Neuronal stem cell (in vitro differentiated cells): ENCODE measurements at regions not wholly inside any gene's neighbourhood (a gene's known extent, or its start where the extent isn't known, plus 50 kb on each side); places are given as distances from the start of the nearest gene placed in this dataset.

ENCODE experiments used
- DNase-seq: peaks from one replicate; pipeline ENCODE4 v3.0.0-alpha.2; 2013; ENCODE audit warnings: low spot score
- H2AFZ ChIP-seq: one replicate; pipeline ENCODE4 v1.6.1; 2013; ENCODE audit warnings: mild to moderate bottlenecking, low read length, inconsistent platforms
- H2AK5ac ChIP-seq: 2 replicates; pipeline ENCODE4 v1.6.1; 2013; ENCODE audit warnings: low read depth, mild to moderate bottlenecking, inconsistent platforms, low read length, moderate library complexity, mixed read lengths
- H2BK120ac ChIP-seq: 2 replicates; pipeline ENCODE4 v1.6.1; 2013; ENCODE audit warnings: low read depth, mild to moderate bottlenecking, inconsistent platforms, low read length, moderate library complexity, mixed read lengths
- H2BK12ac ChIP-seq: one replicate; pipeline ENCODE4 v1.6.1; 2013; ENCODE audit warnings: low read length, inconsistent platforms
- H2BK15ac ChIP-seq: 2 replicates; pipeline ENCODE4 v1.6.1; 2013; ENCODE audit warnings: mild to moderate bottlenecking, low read length, inconsistent platforms, mixed read lengths
- H2BK5ac ChIP-seq: one replicate; pipeline ENCODE4 v1.6.1; 2013; ENCODE audit warnings: inconsistent platforms, mild to moderate bottlenecking, low read length, moderate library complexity
- H3K14ac ChIP-seq: one replicate; pipeline ENCODE4 v1.6.1; 2013; ENCODE audit warnings: low read length, inconsistent platforms
- H3K18ac ChIP-seq: 2 replicates; pipeline ENCODE4 v1.6.1; 2013; ENCODE audit warnings: low read length, inconsistent platforms
- H3K23ac ChIP-seq: 2 replicates; pipeline ENCODE4 v1.6.1; 2013; ENCODE audit warnings: low read depth, mild to moderate bottlenecking, mixed read lengths, low read length, inconsistent platforms; ENCODE audit not compliant: poor library complexity
- H3K27ac ChIP-seq: replicated peaks from 3 replicates; pipeline ENCODE4 v1.5.1; 2013; ENCODE audit warnings: low read length, inconsistent platforms
- H3K27me3 ChIP-seq, 3 experiments: 2 replicates each; pipeline ENCODE4 v1.6.1; 2013; ENCODE audit warnings: low read length in 3 of 3, mild to moderate bottlenecking in 2 of 3, inconsistent platforms in 1 of 3, low read depth in 1 of 3, mixed read lengths in 1 of 3, moderate library complexity in 1 of 3; ENCODE audit not compliant: control insufficient read depth in 3 of 3, insufficient read depth in 3 of 3
- H3K36me3 ChIP-seq, 2 donors: replicated peaks in 1 of 2; 2 replicates each; pipeline ENCODE4 v1.6.1; 2013; ENCODE audit warnings: low read length in 2 of 2; ENCODE audit not compliant: control insufficient read depth in 2 of 2, insufficient read depth in 2 of 2
- H3K4ac ChIP-seq: 2 replicates; pipeline ENCODE4 v1.6.1; 2013; ENCODE audit warnings: inconsistent platforms, mild to moderate bottlenecking, low read length, moderate library complexity
- H3K4me1 ChIP-seq, 2 donors: 1 replicate in 1 of 2; 2 replicates in 1 of 2; pipeline ENCODE4 v1.6.1; 2013; ENCODE audit warnings: low read length in 2 of 2, low read depth in 1 of 2; ENCODE audit not compliant: control insufficient read depth in 2 of 2, insufficient read depth in 1 of 2
- H3K4me2 ChIP-seq: one replicate; pipeline ENCODE4 v1.6.1; 2013; ENCODE audit warnings: mild to moderate bottlenecking, low read length, inconsistent platforms; ENCODE audit not compliant: insufficient read depth, poor library complexity, severe bottlenecking
- H3K4me3 ChIP-seq, 2 donors: 2 replicates each; pipeline ENCODE4 v1.5.1; 2013; ENCODE audit warnings: low read length in 2 of 2, mild to moderate bottlenecking in 2 of 2, inconsistent platforms in 1 of 2, moderate library complexity in 1 of 2
- H3K79me1 ChIP-seq: one replicate; pipeline ENCODE4 v1.6.1; 2013; ENCODE audit warnings: low read depth, mild to moderate bottlenecking, inconsistent platforms, low read length, moderate library complexity
- H3K9ac ChIP-seq: one replicate; pipeline ENCODE4 v1.6.1; 2013; ENCODE audit warnings: mild to moderate bottlenecking, low read depth, low read length, inconsistent platforms; ENCODE audit not compliant: poor library complexity
- H3K9me3 ChIP-seq, 2 donors: replicated peaks in 1 of 2; 2 replicates each; pipeline versions ENCODE3 to v1.6.1; 2013; ENCODE audit warnings: low read length in 2 of 2, mild to moderate bottlenecking in 2 of 2, inconsistent platforms in 1 of 2, low read depth in 1 of 2, mixed read lengths in 1 of 2, moderate library complexity in 1 of 2; ENCODE audit not compliant: control insufficient read depth in 2 of 2, insufficient read depth in 1 of 2
- H4K8ac ChIP-seq: one replicate; pipeline ENCODE4 v1.6.1; 2013; ENCODE audit warnings: low read depth, mild to moderate bottlenecking, inconsistent platforms, low read length, moderate library complexity
- H4K91ac ChIP-seq: one replicate; pipeline ENCODE4 v1.6.1; 2013; ENCODE audit warnings: low read length, low read depth, mild to moderate bottlenecking, inconsistent platforms; ENCODE audit not compliant: poor library complexity
- WGBS, 2 donors: extraction: QIAGEN DNeasy Blood & Tissue Kit; methylation state at CpG; one replicate each; pipeline ENCODE4 v1.1.7; 2013; ENCODE audit warnings: missing lambda C conversion rate in 2 of 2, mixed read lengths in 1 of 2; ENCODE audit not compliant: insufficient read length in 2 of 2, insufficient replicate concordance in 1 of 2; ENCODE audit errors: extremely low coverage in 2 of 2; 5-methylcytosine and 5-hydroxymethylcytosine counted together

- Histone ChIP-seq H2BK5ac (no peak overlapping the region), H3K9me3 (peaks cover 0 to 3% of the 10 kb centered on the region in 2 donors), H3K79me1 (no peaks in the 10 kb centered on the region), H2AK5ac (no peak overlapping the region), H2AFZ (no peak overlapping the region), H3K23ac (no peak overlapping the region), H3K14ac (no peak overlapping the region), H2BK12ac (no peak overlapping the region), H3K18ac (no peak overlapping the region), H3K36me3 (no peaks in the 10 kb centered on the region), H3K4me3 (no peak overlapping the region), H3K4me2 (no peak overlapping the region), H3K27ac (no peak overlapping the region), H3K27me3 (no peaks in the 10 kb centered on the region), H3K4ac (no peak overlapping the region), H2BK120ac (no peak overlapping the region), H4K8ac (no peak overlapping the region), H3K4me1 (no peaks in the 10 kb centered on the region), H4K91ac (no peak overlapping the region), H3K9ac (no peak overlapping the region), H2BK15ac (no peak overlapping the region)
- DNase-seq = no peak
- WGBS, 2 donors = no CpG with 5 or more reads among the region's 1 CpG
These were observed 167.0 kb upstream of the CPEB2 start for GRCh38 chr4:14835288-14835687.

DNA sequence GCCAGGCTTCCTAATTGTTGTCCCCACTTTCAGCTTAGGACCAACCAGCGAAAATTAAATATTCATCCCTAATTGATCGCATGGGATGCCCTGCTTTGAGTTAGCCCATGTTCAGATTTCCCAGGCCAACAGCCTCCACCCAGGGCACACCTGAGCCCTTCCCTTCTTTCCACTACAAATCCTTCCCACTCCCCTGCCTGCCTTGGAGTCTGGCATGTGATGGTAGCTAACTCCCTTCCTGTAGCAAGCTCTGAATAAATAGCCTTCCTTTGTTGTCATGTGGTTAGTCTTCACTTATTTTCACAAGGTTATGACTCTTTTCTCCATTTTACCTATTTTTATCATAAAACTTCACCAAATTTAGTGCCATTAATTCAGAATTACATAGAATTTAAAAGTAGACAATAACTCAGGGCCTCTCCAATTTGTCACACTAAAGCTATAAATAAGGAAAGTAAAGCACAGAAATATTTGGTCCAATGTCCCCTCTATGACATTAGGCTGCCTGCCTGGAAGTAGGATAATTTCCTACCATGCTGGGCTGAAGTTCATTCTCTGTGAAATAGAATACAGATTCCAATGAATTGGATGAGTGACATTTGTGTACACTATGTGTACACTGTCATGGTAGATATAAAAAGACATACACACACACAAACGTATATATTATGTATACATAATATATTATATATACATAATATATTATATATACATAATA, 166.4 kb upstream of the CPEB2 start:
- H3K9ac ChIP-seq = no peak overlapping the region
- no peak overlapping the region for H3K18ac ChIP-seq
- H2BK5ac ChIP-seq = no peak overlapping the region
- no peak overlapping the region for H2BK15ac ChIP-seq
- H3K4me2 ChIP-seq = no peak overlapping the region
- H3K79me1 ChIP-seq = no peaks in the 10 kb centered on the region
- no peak overlapping the region for H2AK5ac ChIP-seq
- H3K27ac ChIP-seq = no peak overlapping the region
- H3K4me3 ChIP-seq = no peak overlapping the region
- no CpG with 5 or more reads among the region's 3 CpGs for WGBS, 2 donors
- H3K4ac ChIP-seq = no peak overlapping the region
- H2BK120ac ChIP-seq = no peak overlapping the region
- no peak overlapping the region for H3K23ac ChIP-seq
- no peak overlapping the region for H4K91ac ChIP-seq
- H3K36me3 ChIP-seq = no peaks in the 10 kb centered on the region
- H3K27me3 ChIP-seq = no peaks in the 10 kb centered on the region
- H3K4me1 ChIP-seq = no peaks in the 10 kb centered on the region
- DNase-seq = no peak
- H3K9me3 ChIP-seq = peaks cover 0 to 3% of the 10 kb centered on the region in 2 donors
- H4K8ac ChIP-seq = no peak overlapping the region
- no peak overlapping the region for H2BK12ac ChIP-seq
- no peak overlapping the region for H3K14ac ChIP-seq
- H2AFZ ChIP-seq = no peak overlapping the region

DNA sequence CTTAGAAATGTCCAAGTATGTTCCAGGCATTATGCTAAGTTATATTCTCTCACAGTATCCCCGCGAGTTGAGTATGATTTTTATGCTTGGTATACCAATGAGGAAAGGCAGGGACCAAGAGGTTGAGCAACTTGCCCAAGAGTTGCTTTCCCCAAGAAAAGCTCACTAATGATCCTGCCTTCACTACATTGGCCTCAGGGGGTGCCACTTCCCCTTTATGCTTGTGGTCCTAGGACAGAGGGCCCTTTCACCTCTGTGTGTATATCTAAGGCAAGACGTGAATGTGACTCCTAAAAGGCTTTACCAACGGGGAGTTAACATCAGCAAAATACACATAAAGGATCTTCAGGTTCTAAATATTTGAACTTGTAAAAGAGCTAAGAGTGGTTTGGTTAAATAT, 164.4 kb upstream of the CPEB2 start:
- H3K79me1 ChIP-seq = no peaks in the 10 kb centered on the region
- H3K27ac ChIP-seq = no peak overlapping the region
- no peak overlapping the region for H3K14ac ChIP-seq
- H3K36me3 ChIP-seq = no peaks in the 10 kb centered on the region
- WGBS, 2 donors = no CpG with 5 or more reads among the region's 4 CpGs
- H3K9me3 ChIP-seq = peaks cover 0 to 3% of the 10 kb centered on the region in 2 donors
- no peak overlapping the region for H2AFZ ChIP-seq
- no peak overlapping the region for H4K91ac ChIP-seq
- H2BK15ac ChIP-seq = no peak overlapping the region
- no peak overlapping the region for H3K23ac ChIP-seq
- no peak for DNase-seq
- H4K8ac ChIP-seq = no peak overlapping the region
- no peak overlapping the region for H2BK12ac ChIP-seq
- H3K4me2 ChIP-seq = no peak overlapping the region
- no peak overlapping the region for H2AK5ac ChIP-seq
- H2BK120ac ChIP-seq = no peak overlapping the region
- no peaks in the 10 kb centered on the region for H3K27me3 ChIP-seq
- no peak overlapping the region for H3K4me3 ChIP-seq
- no peak overlapping the region for H2BK5ac ChIP-seq
- no peak overlapping the region for H3K4ac ChIP-seq
- H3K18ac ChIP-seq = no peak overlapping the region
- no peak overlapping the region for H3K9ac ChIP-seq
- H3K4me1 ChIP-seq = no peaks in the 10 kb centered on the region

- Histone ChIP-seq H3K27me3 (no peaks in the 10 kb centered on the region), H3K4me1 (no peaks in the 10 kb centered on the region), H3K9me3 (peaks cover 0 to 3% of the 10 kb centered on the region in 2 donors), H3K4me2 (no peak overlapping the region), H3K9ac (no peak overlapping the region), H2AFZ (no peak overlapping the region), H2BK12ac (no peak overlapping the region), H3K79me1 (no peaks in the 10 kb centered on the region), H2BK15ac (no peak overlapping the region), H3K36me3 (no peaks in the 10 kb centered on the region), H3K4me3 (no peak overlapping the region), H3K4ac (no peak overlapping the region), H2BK5ac (no peak overlapping the region), H4K8ac (no peak overlapping the region), H2AK5ac (no peak overlapping the region), H3K23ac (no peak overlapping the region), H3K14ac (no peak overlapping the region), H3K18ac (no peak overlapping the region), H2BK120ac (no peak overlapping the region), H4K91ac (no peak overlapping the region), H3K27ac (no peak overlapping the region)
- WGBS, 2 donors = no CpG with 5 or more reads among the region's 6 CpGs
- no peak for DNase-seq
These were observed 160.2 kb upstream of the CPEB2 start for GRCh38 chr4:14841801-14842768.
